D721Med (cell line): ENCODE measurements at regions not wholly inside any gene's neighbourhood (a gene's known extent, or its start where the extent isn't known, plus 50 kb on each side); places are given as distances from the start of the nearest gene placed in this dataset.

ENCODE experiments used
- DNase-seq: peaks from one replicate; pipeline ENCODE4 v3.0.0; 2011; ENCODE audit warnings: low spot score; ENCODE audit not compliant: insufficient read length
- FAIRE-seq: peaks from 2 replicates; lab custom pipeline; 2011; peaks lifted over from hg19 to GRCh38; lab: Jason Lieb, UNC
- CTCF ChIP-seq: IDR thresholded peaks from 2 replicates; pipeline ENCODE4 v1.5.1; 2012; ENCODE audit warnings: mild to moderate bottlenecking, control low read depth; ENCODE audit not compliant: insufficient read depth; ENCODE audit errors: missing control alignments

GRCh38 chr19:29371251-29372090, 154.3 kb upstream of the VSTM2B start:
- FAIRE-seq, result no peak
- DNase-seq, result no peak
- TF ChIP-seq CTCF, result no peak

DNA sequence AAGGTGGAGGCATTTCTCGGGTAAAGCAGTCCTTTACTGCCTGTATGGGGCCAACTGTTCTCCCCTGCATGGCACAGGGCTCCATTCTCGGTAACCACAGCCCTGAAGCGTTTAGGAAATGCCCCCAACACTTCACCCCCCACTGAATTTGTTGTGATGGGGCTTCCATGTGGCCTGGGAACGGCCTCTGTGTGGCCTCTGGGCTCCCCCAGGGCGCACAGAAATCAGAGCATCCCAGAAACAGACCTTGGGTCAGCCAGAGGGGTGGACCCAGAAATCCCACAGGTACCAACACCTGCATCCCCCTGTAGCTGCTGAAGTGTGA, 153.7 kb upstream of the VSTM2B start:
- TF ChIP-seq CTCF, result no peak
- FAIRE-seq (no peak), DNase-seq (no peak)

- no peak for FAIRE-seq
Measured at GRCh38 chr19:29372461-29372860, 153.3 kb upstream of the VSTM2B start.

GRCh38 chr19:29372921-29373797, 152.6 kb upstream of the VSTM2B start:
- no peak for DNase-seq
- no peak for FAIRE-seq

More at GRCh38 chr19:29372461-29372860, 153.3 kb upstream of the VSTM2B start:
- DNase-seq, result no peak
- TF ChIP-seq CTCF, result no peak

DNA sequence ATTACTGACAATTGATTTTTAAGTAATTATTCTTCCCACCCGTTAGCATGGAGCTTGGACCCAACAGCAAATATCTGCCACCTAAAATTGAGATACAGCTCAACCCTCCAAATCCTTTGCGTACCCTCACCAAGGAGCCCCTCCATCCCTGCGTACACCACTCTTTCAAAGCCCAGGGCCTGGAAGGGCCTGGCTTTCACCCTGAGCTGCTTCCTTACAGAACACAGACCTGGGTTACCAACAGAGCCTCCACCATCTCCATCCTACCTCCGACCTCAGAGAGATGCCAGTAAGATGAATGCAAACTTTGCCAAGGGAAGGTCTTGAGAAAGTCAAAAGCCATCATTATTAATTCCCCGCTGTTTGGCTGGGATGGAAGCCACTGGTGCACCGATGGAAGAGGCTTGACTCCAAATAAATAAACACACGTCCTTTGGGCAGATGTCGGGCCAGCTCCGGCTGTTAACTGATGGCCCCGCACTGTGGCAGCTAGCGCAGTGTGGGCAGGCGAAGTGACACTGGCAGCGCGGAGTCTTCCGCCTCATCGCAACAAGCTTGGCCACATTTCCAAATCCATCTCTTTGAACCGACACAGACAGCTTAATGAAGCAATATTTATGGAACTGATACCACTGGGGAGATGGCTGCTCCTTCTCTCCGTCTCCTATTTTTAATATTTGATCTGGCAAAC, 150.2 kb upstream of the VSTM2B start:
- no peak for TF ChIP-seq CTCF
- DNase-seq, result no peak
- FAIRE-seq, result no peak

More at GRCh38 chr19:29372921-29373797, 152.6 kb upstream of the VSTM2B start:
- TF ChIP-seq CTCF, result no peak

GRCh38 chr19:29376855-29377354, 148.9 kb upstream of the VSTM2B start:
- FAIRE-seq (no peak), DNase-seq (no peak)
- no peak for TF ChIP-seq CTCF
